Stimulated activated effector memory CD8-positive, alpha-beta T cell treated with anti-CD3 and anti-CD28 coated beads, Interleukin-12 subunit alpha, Interleukin-12 subunit beta, amount 100 ng/mL, for 72 hours (primary cell): ENCODE measurements at regions not wholly inside any gene's neighbourhood (a gene's known extent, or its start where the extent isn't known, plus 50 kb on each side); places are given as distances from the start of the nearest gene placed in this dataset.
A peak's percentile ranks its signal among the peaks of the same experiment; 100 is the strongest.

Experiments used
- ATAC-seq: fragments of 150-1000 bp; cut with Tn5 transposase; 2 replicates; pipeline ENCODE4 v1.10.0; 2021
- DNase-seq, 2 donors: peaks; one replicate each; pipeline ENCODE4 v3.0.0; 2021 to 2022; ENCODE audit warnings: low spot score in 2 of 2
- H3K27ac Mint-ChIP-seq: one replicate; pipeline ENCODE4 v1.8.0; 2022; ENCODE audit warnings: mild to moderate bottlenecking, mixed read lengths
- H3K36me3 Mint-ChIP-seq: one replicate; pipeline ENCODE4 v1.8.0; 2022; ENCODE audit warnings: mild to moderate bottlenecking, mixed read lengths
- H3K4me1 Mint-ChIP-seq: one replicate; pipeline ENCODE4 v1.8.0; 2022; ENCODE audit warnings: mixed read lengths
- H3K4me3 Mint-ChIP-seq: one replicate; pipeline ENCODE4 v1.8.0; 2022; ENCODE audit warnings: mild to moderate bottlenecking, mixed read lengths
- H3K9me3 Mint-ChIP-seq: one replicate; pipeline ENCODE4 v1.8.0; 2022; ENCODE audit warnings: mixed read lengths

- no peak overlapping the region for H3K27ac Mint-ChIP-seq
- no peaks in the 10 kb centered on the region for H3K36me3 Mint-ChIP-seq
- no peak for DNase-seq
- no peak overlapping the region for H3K4me3 Mint-ChIP-seq
- H3K4me1 Mint-ChIP-seq: no peaks in the 10 kb centered on the region
- peaks cover 14% of the 10 kb centered on the region for H3K9me3 Mint-ChIP-seq
- no peak for ATAC-seq
Measured at GRCh38 chr3:154753101-154753500, 323.1 kb upstream of the GPR149 start.

GRCh38 chr3:154749514-154749913 is 319.5 kb upstream of the GPR149 start:
- ATAC-seq: no peak
- H3K27ac Mint-ChIP-seq: no peak overlapping the region
- no peaks in the 10 kb centered on the region for H3K4me1 Mint-ChIP-seq
- no peak for DNase-seq
- no peak overlapping the region for H3K4me3 Mint-ChIP-seq
- no peaks in the 10 kb centered on the region for H3K36me3 Mint-ChIP-seq
- peaks cover 10% of the 10 kb centered on the region for H3K9me3 Mint-ChIP-seq

GRCh38 chr3:154745929-154746328 is 315.9 kb upstream of the GPR149 start:
- Mint-ChIP-seq H3K4me3 (no peak overlapping the region), H3K9me3 (peaks cover 14% of the 10 kb centered on the region), H3K36me3 (no peaks in the 10 kb centered on the region), H3K27ac (no peak overlapping the region), H3K4me1 (no peaks in the 10 kb centered on the region)
- no peak for ATAC-seq
- no peak for DNase-seq

GRCh38 chr3:154745122-154745521 is 315.1 kb upstream of the GPR149 start:
- Mint-ChIP-seq H3K9me3 (peaks cover 18% of the 10 kb centered on the region), H3K4me1 (no peaks in the 10 kb centered on the region), H3K4me3 (no peak overlapping the region), H3K36me3 (no peaks in the 10 kb centered on the region), H3K27ac (no peak overlapping the region)
- DNase-seq (no peak), ATAC-seq (no peak)

- Mint-ChIP-seq H3K36me3 (no peaks in the 10 kb centered on the region), H3K27ac (no peak overlapping the region), H3K9me3 (peaks cover 18% of the 10 kb centered on the region), H3K4me3 (no peak overlapping the region), H3K4me1 (no peaks in the 10 kb centered on the region)
- ATAC-seq (no peak), DNase-seq (no peak)
Measured at GRCh38 chr3:154743418-154743817, 313.4 kb upstream of the GPR149 start.

- ATAC-seq (no peak), DNase-seq (no peak)
- no peaks in the 10 kb centered on the region for H3K4me1 Mint-ChIP-seq
- peaks cover 14% of the 10 kb centered on the region for H3K9me3 Mint-ChIP-seq
- H3K27ac Mint-ChIP-seq: no peak overlapping the region
- H3K36me3 Mint-ChIP-seq: no peaks in the 10 kb centered on the region
- H3K4me3 Mint-ChIP-seq: no peak overlapping the region
Measured at GRCh38 chr3:154734468-154734867, 304.5 kb upstream of the GPR149 start.

GRCh38 chr3:154730186-154730585 is 300.2 kb upstream of the GPR149 start:
- H3K4me1 Mint-ChIP-seq: no peaks in the 10 kb centered on the region
- H3K27ac Mint-ChIP-seq: no peak overlapping the region
- H3K4me3 Mint-ChIP-seq: no peak overlapping the region
- ATAC-seq (no peak), DNase-seq (no peak)
- H3K9me3 Mint-ChIP-seq: peaks cover 17% of the 10 kb centered on the region
- H3K36me3 Mint-ChIP-seq: no peaks in the 10 kb centered on the region

- Mint-ChIP-seq H3K4me1 (no peaks in the 10 kb centered on the region), H3K9me3 (peaks cover 14% of the 10 kb centered on the region), H3K27ac (no peak overlapping the region), H3K4me3 (no peak overlapping the region), H3K36me3 (no peaks in the 10 kb centered on the region)
- no peak for DNase-seq
- ATAC-seq: no peak
Measured at GRCh38 chr3:154729741-154730140, 299.8 kb upstream of the GPR149 start.

GRCh38 chr3:154728285-154728684 is 298.3 kb upstream of the GPR149 start:
- Mint-ChIP-seq H3K36me3 (no peaks in the 10 kb centered on the region), H3K4me1 (no peaks in the 10 kb centered on the region), H3K9me3 (peaks cover 17% of the 10 kb centered on the region), H3K4me3 (no peak overlapping the region), H3K27ac (no peak overlapping the region)
- ATAC-seq (no peak), DNase-seq (no peak)

- DNase-seq (no peak), ATAC-seq (no peak)
- H3K9me3 Mint-ChIP-seq: peaks cover 12% of the 10 kb centered on the region
- H3K4me1 Mint-ChIP-seq: no peaks in the 10 kb centered on the region
- no peak overlapping the region for H3K27ac Mint-ChIP-seq
- no peak overlapping the region for H3K4me3 Mint-ChIP-seq
- H3K36me3 Mint-ChIP-seq: no peaks in the 10 kb centered on the region
Measured at GRCh38 chr3:154720921-154721320, 290.9 kb upstream of the GPR149 start.

- DNase-seq (no peak), ATAC-seq (no peak)
- Mint-ChIP-seq H3K36me3 (no peaks in the 10 kb centered on the region), H3K9me3 (peaks cover 16% of the 10 kb centered on the region), H3K4me1 (no peaks in the 10 kb centered on the region), H3K4me3 (no peak overlapping the region), H3K27ac (no peak overlapping the region)
Measured at GRCh38 chr3:154718053-154718452, 288.1 kb upstream of the GPR149 start.

GRCh38 chr3:154716170-154716569 is 286.2 kb upstream of the GPR149 start:
- no peaks in the 10 kb centered on the region for H3K4me1 Mint-ChIP-seq
- H3K9me3 Mint-ChIP-seq: peaks cover 14% of the 10 kb centered on the region
- no peak overlapping the region for H3K4me3 Mint-ChIP-seq
- no peak overlapping the region for H3K27ac Mint-ChIP-seq
- H3K36me3 Mint-ChIP-seq: no peaks in the 10 kb centered on the region
- DNase-seq: no peak
- no peak for ATAC-seq

GRCh38 chr3:154708554-154708953 is 278.6 kb upstream of the GPR149 start:
- no peak overlapping the region for H3K27ac Mint-ChIP-seq
- DNase-seq: no peak
- no peaks in the 10 kb centered on the region for H3K4me1 Mint-ChIP-seq
- H3K4me3 Mint-ChIP-seq: no peak overlapping the region
- no peaks in the 10 kb centered on the region for H3K36me3 Mint-ChIP-seq
- H3K9me3 Mint-ChIP-seq: peaks cover 4% of the 10 kb centered on the region
- ATAC-seq: no peak

- no peaks in the 10 kb centered on the region for H3K36me3 Mint-ChIP-seq
- peaks cover 2% of the 10 kb centered on the region for H3K9me3 Mint-ChIP-seq
- no peak overlapping the region for H3K4me3 Mint-ChIP-seq
- no peak overlapping the region for H3K27ac Mint-ChIP-seq
- no peaks in the 10 kb centered on the region for H3K4me1 Mint-ChIP-seq
- DNase-seq (no peak), ATAC-seq (no peak)
Measured at GRCh38 chr3:154701055-154701454, 271.1 kb upstream of the GPR149 start.

- ATAC-seq (peak; percentile 24), DNase-seq (no peak)
- H3K4me1 Mint-ChIP-seq: no peaks in the 10 kb centered on the region
- no peak overlapping the region for H3K27ac Mint-ChIP-seq
- H3K9me3 Mint-ChIP-seq: peaks cover 5% of the 10 kb centered on the region
- no peaks in the 10 kb centered on the region for H3K36me3 Mint-ChIP-seq
- no peak overlapping the region for H3K4me3 Mint-ChIP-seq
Measured at GRCh38 chr3:154690413-154690812, 260.4 kb upstream of the GPR149 start.

GRCh38 chr3:154684440-154684839 is 254.4 kb upstream of the GPR149 start:
- Mint-ChIP-seq H3K4me1 (no peaks in the 10 kb centered on the region), H3K9me3 (peaks cover 12% of the 10 kb centered on the region), H3K36me3 (no peaks in the 10 kb centered on the region), H3K27ac (no peak overlapping the region), H3K4me3 (no peak overlapping the region)
- ATAC-seq (no peak), DNase-seq (no peak)

GRCh38 chr3:154684021-154684420 is 254.0 kb upstream of the GPR149 start:
- H3K9me3 Mint-ChIP-seq: peaks cover 12% of the 10 kb centered on the region
- no peak overlapping the region for H3K4me3 Mint-ChIP-seq
- H3K27ac Mint-ChIP-seq: no peak overlapping the region
- ATAC-seq (no peak), DNase-seq (no peak)
- no peaks in the 10 kb centered on the region for H3K36me3 Mint-ChIP-seq
- H3K4me1 Mint-ChIP-seq: no peaks in the 10 kb centered on the region
